OCI-LY3 (cell line): ENCODE measurements at regions not wholly inside any gene's neighbourhood (a gene's known extent, or its start where the extent isn't known, plus 50 kb on each side); places are given as distances from the start of the nearest gene placed in this dataset.

ENCODE experiments used
- CTCF ChIP-seq: fragments of 200-600, 300-600 bp; sonication (generic); IDR thresholded peaks from 2 replicates; pipeline ENCODE4 v1.5.1; 2014; ENCODE audit warnings: antibody characterized with exemption, low read length, low read depth
- EZH2phosphoT487 ChIP-seq: fragments of 200-600 bp; shearing (Covaris generic); IDR thresholded peaks from 2 replicates; pipeline ENCODE4 v1.6.1; 2018; ENCODE audit warnings: antibody characterized with exemption, mixed run types, low read depth

GRCh38 chr14:85883966-85884365, 354.0 kb downstream of the FLRT2 start:
- TF ChIP-seq CTCF (no peak), EZH2phosphoT487 (no peak)
